ENCODE measurements at regions not wholly inside any gene's neighbourhood (a gene's known extent, or its start where the extent isn't known, plus 50 kb on each side); places are given as distances from the start of the nearest gene placed in this dataset.

- Histone ChIP-seq H3K27ac (ENCODE audit: low read depth) (no peak overlapping the region), H3K4me1 (ENCODE audit: insufficient read depth) (no peaks in the 10 kb centered on the region), H3K9me2 (ENCODE audit: insufficient read depth) (peaks cover 4% of the 10 kb centered on the region), H3K36me3 (ENCODE audit: insufficient read depth) (no peaks in the 10 kb centered on the region), H4K20me1 (replicated peaks; ENCODE audit: insufficient read depth) (no peaks in the 10 kb centered on the region), H3K27me3 (ENCODE audit: insufficient read depth) (no peaks in the 10 kb centered on the region), H3K4me2 (no peak overlapping the region), H2AFZ (no peak overlapping the region), H3K4me3 (no peak overlapping the region), H3K79me2 (replicated peaks; ENCODE audit: insufficient read depth) (no peaks in the 10 kb centered on the region), H3F3A (replicated peaks; ENCODE audit: low read depth) (no peaks in the 10 kb centered on the region)
- DNase-seq (ENCODE audit: low spot score) = no peak
- Mint-ChIP-seq H3K4me3 (no peak overlapping the region), H3K27me3 (ENCODE audit: insufficient read depth, low read depth, poor library complexity) (peaks cover 1% of the 10 kb centered on the region), H3K36me3 (ENCODE audit: low read depth) (no peaks in the 10 kb centered on the region), H3K27ac (no peak overlapping the region), H3K9me3 (no peaks in the 10 kb centered on the region), H3K4me1 (no peaks in the 10 kb centered on the region)
- no peak for ATAC-seq
- no peak for TF ChIP-seq NANOG (IDR thresholded peaks at IDR 0.05; ENCODE audit: borderline replicate concordance)
- TF ChIP-seq REST (IDR thresholded peaks at IDR 0.05; ENCODE audit: unreplicated experiment) = no peak
- no peak for TF ChIP-seq EZH2 (IDR thresholded peaks at IDR 0.05; ENCODE audit: low read depth, unreplicated experiment)
- no peak for TF ChIP-seq JUNB (IDR thresholded peaks at IDR 0.05; ENCODE audit: unreplicated experiment)
- no peak for TF ChIP-seq ZNF462 (CRISPR knock-in tag; IDR thresholded peaks at IDR 0.05)
- no peak for TF ChIP-seq CTCF (conservative IDR thresholded peaks at IDR 0.05; ENCODE audit: low read depth in 2 of 2)
- TF ChIP-seq EZH2phosphoT487 (IDR thresholded peaks at IDR 0.05; ENCODE audit: unreplicated experiment) = no peak
- no peak for TF ChIP-seq ETS1 (IDR thresholded peaks at IDR 0.05)
- no peak for TF ChIP-seq CREB1 (CRISPR knock-in tag; IDR thresholded peaks at IDR 0.05; ENCODE audit: low read depth)
- TF ChIP-seq POLR2AphosphoS5 (IDR thresholded peaks at IDR 0.05; ENCODE audit: low read depth) = no peak
- no peak for TF ChIP-seq ZNF331 (CRISPR knock-in tag; IDR thresholded peaks at IDR 0.05; ENCODE audit: low read depth)
- TF ChIP-seq ZNF114 (CRISPR knock-in tag; IDR thresholded peaks at IDR 0.05) = no peak
These were observed 250.6 kb downstream of the SMAD2 start for GRCh38 chr18:47679864-47680263.
